GDM1 (cell line): ENCODE measurements at regions not wholly inside any gene's neighbourhood (a gene's known extent, or its start where the extent isn't known, plus 50 kb on each side); places are given as distances from the start of the nearest gene placed in this dataset.

Source experiments
- DNase-seq: peaks from one replicate; lab custom pipeline; 2025; lab: John Stamatoyannopoulos, UW

- no peak for DNase-seq
Measured at GRCh38 chr12:111011999-111012600, 91.7 kb upstream of the MYL2 start.

GRCh38 chr12:111010916-111011657 is 90.7 kb upstream of the MYL2 start:
- DNase-seq: no peak

- DNase-seq: no peak
Measured at GRCh38 chr12:111010061-111010460, 89.7 kb upstream of the MYL2 start.

DNA sequence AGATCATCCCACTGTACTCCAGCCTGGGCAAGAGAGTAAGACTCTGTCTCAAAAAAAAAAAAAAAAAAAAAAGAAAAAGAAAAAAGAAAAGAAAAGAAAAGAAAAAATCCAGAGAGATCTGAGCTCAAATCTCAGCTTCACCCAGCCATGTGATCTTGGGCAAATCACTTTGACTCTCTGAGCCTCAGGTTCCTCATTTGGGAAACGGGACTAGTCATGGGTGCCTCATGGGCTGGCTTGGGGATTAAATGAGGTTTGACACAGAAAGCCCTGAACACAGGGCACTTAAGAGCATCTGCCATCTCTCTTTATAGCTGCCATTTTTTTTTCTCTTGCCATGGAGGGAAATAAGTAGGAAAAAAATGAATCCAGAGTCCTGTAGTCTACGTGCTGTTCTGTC is 86.2 kb upstream of the MYL2 start:
- no peak for DNase-seq

GRCh38 chr12:110998971-110999370 is 78.6 kb upstream of the MYL2 start:
- DNase-seq: no peak

- DNase-seq: no peak
Measured at GRCh38 chr12:110998165-110998564, 77.8 kb upstream of the MYL2 start.

DNA sequence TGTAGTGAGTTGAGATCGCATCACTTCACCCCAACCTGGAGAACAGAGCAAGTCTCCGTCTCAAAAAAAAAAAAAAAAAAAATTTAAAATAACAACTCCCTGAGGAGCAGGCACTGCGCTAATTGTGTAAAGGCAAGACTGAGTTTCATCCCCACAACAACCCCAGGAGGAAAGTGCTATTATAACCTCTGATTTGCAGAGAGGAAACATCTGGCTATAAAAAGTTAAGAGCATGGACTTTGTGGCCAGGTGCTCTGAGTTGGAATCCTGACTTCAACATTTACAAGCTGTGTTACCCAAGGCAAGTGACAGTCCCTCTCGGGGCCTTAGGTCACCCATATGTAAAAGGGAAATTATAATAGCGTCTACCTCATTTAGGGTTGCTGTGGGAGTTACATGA is 76.0 kb upstream of the MYL2 start:
- no peak for DNase-seq

DNA sequence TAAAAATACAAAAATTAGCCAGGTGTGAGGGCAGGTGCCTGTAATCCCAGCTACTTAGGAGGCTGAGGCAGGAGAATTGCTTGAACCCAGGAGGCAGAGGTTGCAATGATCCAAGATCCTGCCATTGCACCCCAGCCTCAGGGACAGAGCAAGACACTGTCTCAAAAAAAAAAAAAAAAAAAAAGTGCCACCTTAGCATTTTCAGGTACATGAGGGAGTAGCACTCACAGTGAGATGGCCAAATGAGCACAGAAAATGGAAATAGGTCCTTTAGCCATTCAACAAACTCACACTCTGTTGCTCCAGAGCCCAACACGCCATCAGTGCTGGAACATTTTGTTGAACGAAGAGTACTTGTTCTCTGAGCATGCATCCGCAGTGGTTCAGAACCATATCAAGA is 75.2 kb upstream of the MYL2 start:
- no peak for DNase-seq

GRCh38 chr12:110995016-110995415 is 74.6 kb upstream of the MYL2 start:
- no peak for DNase-seq

DNA sequence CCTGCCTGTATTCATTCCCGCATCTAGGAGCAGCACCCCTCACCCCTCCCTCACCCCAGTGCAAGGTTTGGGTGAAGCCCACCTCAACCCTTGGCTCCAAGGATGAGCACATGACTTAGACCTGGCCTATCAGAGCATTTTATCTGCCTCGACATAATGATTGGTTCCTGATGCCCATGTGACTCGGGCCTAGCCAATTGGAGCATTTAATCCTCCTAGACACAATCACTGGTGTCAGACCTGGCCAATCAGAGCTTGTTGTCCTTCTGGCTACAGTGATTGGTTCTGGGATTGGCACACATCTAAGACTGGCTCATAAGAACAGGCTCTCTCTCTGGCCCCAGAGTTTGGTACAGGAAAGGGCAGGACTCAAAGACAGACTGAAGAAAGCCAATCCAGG is 73.1 kb upstream of the MYL2 start:
- no peak for DNase-seq

DNA sequence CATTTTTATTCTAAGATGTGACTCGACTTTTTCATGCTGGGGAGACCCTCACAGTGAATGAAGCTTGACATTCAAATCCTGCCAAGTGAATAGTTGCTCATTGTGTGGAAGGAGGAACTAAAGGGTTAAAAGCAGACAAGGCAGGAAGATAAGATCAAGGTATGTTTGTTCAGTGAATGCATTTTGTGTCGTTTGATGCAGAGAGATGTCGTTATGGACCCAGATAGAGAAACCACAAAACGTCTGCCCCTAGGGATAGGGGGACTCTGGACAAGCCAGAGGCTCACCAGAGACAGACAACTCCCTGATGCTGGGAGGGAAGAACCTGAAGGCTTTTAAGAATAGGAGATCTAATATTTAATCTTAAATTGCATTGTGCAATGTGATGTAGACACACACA is 72.5 kb upstream of the MYL2 start:
- no peak for DNase-seq

DNA sequence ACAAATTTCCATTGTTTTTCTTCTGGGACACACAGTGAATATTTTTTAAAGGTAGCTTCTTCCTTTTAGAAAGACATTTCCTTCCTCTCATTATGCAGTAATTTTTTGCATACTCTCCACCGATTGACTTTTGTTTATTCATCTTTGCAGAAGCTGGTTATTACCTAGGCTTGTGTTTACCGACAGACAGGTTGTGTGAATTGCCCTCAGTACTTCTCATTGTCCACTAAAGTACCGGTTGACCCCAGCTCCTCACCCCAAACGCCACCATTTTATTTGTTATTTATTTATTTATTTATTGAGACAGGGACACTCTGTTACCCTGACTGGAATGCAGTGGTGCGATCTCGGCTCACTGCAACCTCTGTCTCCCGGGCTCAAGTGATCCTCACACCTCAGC is 63.4 kb upstream of the MYL2 start:
- DNase-seq: no peak

- DNase-seq: no peak
Measured at GRCh38 chr12:110972866-110973265, 52.5 kb upstream of the MYL2 start.

GRCh38 chr12:110971936-110972335 is 51.6 kb upstream of the MYL2 start:
- DNase-seq: no peak

GRCh38 chr12:110971189-110971920 is 51.0 kb upstream of the MYL2 start:
- DNase-seq: no peak
